Uterus (tissue), 2 donors: ENCODE measurements at regions not wholly inside any gene's neighbourhood (a gene's known extent, or its start where the extent isn't known, plus 50 kb on each side); places are given as distances from the start of the nearest gene placed in this dataset.

Experiments used
- POLR2A ChIP-seq, 2 donors: fragments of 450-650 bp; IDR thresholded peaks; one replicate each; pipeline ENCODE4 v1.6.1; 2016; ENCODE audit warnings: antibody characterized with exemption in 2 of 2, mild to moderate bottlenecking in 1 of 2, moderate library complexity in 1 of 2
- TF ChIP-seq, protein P1 (sequence below), 4 experiments: fragments of 200-600 bp in 2 of 4; fragments of 450-650 bp in 2 of 4; sonication (generic) in 2 of 4; IDR thresholded peaks; one replicate each; pipeline ENCODE4 v1.5.1; 2016 to 2019; ENCODE audit warnings: antibody characterized with exemption in 4 of 4, mild to moderate bottlenecking in 2 of 4, moderate library complexity in 1 of 4

DNA sequence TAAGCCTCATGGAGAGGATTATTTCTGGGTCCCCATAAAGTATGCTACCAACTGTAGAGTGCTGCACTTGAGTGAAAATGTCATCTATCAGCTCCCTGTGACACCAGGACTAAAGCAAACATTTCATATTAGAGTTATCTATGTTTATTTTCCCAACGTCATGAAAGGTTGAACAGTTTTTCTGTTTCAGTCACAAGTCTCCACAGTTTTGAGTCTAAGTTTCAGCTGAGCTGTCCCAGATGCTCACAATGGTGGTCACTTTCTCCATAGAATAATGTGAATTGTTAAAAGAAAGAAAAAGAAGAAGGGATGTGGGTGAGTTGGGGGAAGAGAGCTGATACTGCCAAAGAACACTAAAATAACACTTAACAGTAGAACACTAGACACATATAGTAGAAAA is 126.3 kb upstream of the C9orf72 start:
- TF ChIP-seq, protein P1, sequence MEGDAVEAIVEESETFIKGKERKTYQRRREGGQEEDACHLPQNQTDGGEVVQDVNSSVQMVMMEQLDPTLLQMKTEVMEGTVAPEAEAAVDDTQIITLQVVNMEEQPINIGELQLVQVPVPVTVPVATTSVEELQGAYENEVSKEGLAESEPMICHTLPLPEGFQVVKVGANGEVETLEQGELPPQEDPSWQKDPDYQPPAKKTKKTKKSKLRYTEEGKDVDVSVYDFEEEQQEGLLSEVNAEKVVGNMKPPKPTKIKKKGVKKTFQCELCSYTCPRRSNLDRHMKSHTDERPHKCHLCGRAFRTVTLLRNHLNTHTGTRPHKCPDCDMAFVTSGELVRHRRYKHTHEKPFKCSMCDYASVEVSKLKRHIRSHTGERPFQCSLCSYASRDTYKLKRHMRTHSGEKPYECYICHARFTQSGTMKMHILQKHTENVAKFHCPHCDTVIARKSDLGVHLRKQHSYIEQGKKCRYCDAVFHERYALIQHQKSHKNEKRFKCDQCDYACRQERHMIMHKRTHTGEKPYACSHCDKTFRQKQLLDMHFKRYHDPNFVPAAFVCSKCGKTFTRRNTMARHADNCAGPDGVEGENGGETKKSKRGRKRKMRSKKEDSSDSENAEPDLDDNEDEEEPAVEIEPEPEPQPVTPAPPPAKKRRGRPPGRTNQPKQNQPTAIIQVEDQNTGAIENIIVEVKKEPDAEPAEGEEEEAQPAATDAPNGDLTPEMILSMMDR (IDR thresholded peaks at IDR 0.05): no peak
- no peak for TF ChIP-seq POLR2A (IDR thresholded peaks at IDR 0.05)
